NCI-H524 treated with DMSO at 0.1 percent for 48 hours (cell line): ENCODE measurements at regions not wholly inside any gene's neighbourhood (a gene's known extent, or its start where the extent isn't known, plus 50 kb on each side); places are given as distances from the start of the nearest gene placed in this dataset.
"Not testable (repeated sequence)": the region's sequence is repeated elsewhere in the genome, so short reads cannot be mapped to it uniquely, and the experiment has no call there.

Experiments
- DNase-seq: peaks from one replicate; lab custom pipeline; 2025; lab: John Stamatoyannopoulos, UW

DNA sequence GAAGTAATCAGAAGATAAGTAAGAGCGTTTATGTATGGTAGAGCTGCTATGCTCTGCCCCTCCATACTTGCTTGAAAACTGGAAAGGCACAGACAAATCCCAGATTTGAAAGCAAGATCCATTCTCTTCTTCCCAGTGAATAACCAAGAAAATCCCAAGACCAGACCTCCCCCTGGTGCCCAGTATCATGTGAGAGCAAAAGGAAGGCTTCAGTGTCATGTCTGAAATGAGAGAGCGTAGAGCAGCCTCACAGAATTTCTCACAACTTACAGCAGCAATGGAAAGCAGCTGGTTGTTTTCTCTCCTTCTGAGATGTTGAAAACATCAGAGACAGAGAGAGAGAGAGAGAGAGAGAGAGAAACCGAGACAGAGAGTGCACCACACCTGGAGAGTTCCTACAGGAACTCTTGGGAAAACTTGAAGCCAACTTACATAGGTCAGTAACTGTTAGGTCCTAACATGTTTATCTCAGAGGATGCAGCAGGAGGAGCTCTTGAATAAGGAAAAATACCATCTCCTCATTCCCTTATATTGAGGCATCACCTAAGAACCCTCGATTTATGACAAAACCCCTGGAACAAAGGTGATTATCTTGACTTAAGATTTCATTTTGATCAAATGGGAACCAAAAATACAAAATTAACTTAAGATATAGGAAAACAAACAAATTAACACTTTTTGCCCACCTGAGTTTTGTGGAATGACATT lies 273.3 kb downstream of the NSUN3 start:
- DNase-seq, result peak; percentile 26

DNA sequence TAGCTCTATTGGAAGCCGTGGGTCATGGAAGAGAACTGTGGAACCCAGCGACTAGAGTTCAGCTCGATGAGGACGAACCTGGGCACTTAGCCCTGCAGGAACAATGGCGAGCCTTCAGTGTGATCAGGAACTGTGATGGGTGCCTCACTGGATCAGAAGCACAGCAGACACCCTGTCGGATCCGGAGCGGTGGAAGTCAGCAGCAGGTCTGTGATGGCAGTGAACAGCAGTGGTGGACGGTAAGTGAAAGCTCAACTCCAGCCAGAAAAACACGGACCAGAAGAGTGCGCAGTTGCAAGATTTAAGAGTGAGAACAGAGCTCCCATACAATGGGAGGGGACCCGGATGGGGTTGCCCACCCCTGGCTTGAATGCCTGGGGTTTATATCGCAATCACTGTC lies 282.2 kb downstream of the NSUN3 start:
- DNase-seq, result no peak

DNA sequence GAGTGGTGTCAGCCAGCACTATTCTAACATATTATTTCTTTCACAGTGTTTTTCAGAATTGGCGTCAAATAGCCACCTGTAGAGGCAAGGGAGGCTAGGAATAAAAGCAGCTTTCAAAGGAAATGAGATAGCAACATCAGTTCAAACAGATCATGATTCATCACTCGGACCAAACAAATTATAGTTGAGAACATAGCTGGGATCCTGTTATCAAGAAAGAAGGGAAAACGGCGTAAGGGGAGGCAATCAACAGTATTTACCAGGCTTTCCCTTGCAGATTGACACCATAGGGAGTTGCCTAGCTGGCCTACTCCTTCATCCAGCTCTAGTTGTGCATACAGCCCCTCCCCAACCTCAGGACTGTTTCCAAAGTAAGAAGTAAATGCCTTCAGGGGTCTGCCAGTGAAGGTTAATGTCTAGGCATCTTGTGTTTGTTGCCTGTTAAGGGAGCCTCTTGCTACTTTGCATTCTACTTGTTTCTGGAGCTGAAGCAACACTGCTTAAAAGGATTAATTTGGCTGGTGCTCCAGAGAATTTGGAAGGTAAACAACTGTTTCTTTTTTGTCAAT lies 286.5 kb downstream of the NSUN3 start:
- DNase-seq, result no peak

DNA sequence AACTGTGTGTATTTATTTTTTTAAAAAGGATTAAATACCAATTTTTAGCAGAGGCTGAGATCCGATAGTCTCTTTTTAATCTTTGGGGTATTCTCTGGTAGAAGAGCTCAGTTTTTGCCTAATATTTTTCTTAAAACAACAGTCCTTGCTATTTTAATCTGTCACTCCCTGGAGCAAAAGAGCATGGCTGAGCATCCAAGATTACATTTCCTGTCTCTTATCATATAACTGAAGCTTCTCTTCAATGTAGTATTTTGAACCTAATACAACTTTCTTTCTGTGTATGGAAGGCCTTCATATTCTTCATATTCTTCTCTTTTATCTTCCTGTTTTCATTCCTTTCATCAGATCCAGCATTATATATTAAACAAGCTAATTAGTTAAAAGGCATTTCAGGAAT lies 293.7 kb downstream of the NSUN3 start:
- DNase-seq, result no peak

DNA sequence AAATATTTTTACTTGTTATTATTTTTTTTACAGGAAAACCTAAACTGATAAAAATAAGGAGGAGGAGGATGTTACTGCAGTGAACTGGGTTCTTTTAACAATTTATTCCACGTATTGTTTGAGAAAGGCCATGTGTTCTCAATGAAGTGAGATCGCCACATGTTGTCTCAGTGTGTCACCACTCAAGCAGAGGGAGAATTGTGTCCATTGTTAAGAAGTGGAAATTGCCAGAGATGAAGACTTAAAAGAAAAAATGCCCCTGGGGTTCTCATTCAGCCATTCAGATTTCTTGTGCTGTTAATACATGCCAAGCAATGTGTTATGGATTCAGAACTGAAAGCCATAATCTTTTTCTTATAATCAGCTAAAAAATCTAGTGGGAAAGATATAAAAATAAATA lies 297.1 kb downstream of the NSUN3 start:
- DNase-seq, result no peak

DNA sequence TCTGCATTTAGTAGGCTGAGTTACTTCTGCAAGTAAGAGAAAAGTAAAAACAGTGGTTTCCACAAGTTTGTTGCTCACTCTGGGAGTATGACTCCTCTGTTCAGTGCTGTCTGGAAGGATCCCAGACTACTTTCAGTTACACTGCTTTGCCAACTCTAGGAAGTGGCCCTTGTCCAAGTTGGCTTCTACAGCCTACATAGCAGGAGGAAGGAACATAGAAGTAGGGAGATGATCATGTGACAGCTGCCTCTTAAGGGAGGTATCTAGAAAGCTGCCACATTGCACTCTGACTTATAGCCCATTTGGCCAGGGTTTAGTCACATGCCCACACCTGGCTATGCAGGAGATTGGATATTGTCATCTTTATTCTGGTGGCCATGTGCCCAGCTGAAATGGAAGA lies 298.1 kb downstream of the NSUN3 start:
- DNase-seq, result no peak

DNA sequence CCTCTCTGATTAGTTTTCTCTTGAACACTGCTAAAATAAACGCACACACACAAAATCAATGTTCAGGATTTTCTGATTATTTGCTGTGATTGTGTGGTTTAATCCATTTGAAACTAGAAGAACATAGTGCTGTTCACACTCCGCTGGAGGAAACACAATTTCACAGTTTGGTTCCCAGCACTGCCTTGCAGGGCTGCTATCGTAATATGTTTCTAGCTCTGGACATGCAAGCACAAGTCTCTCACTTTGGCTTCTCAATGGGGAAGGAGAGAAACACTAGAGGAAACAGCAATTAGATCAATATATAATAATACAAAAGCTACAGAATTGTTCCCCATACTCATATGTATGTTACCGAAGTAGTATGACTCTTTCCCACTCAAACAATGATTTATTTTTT lies 299.5 kb downstream of the NSUN3 start:
- DNase-seq, result no peak

DNA sequence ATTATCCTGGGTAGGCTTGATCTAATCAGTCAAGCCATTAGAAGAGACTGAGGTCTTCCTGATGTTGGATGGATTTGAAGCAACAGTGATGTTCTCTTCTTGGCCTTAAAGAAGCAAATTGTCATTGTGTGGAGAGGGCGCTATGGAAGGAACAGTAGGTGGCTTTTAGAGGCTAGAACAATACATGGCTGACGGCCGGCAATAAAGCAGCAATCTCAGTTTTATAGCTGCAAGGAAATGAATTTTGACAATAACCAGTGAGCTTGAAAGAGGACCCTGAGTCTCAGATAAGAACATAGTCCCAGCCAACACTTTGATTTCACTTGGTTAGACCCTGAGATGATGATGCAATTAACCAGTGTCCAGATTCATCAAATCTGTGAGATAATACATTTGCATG lies 302.1 kb downstream of the NSUN3 start:
- DNase-seq, result no peak

DNA sequence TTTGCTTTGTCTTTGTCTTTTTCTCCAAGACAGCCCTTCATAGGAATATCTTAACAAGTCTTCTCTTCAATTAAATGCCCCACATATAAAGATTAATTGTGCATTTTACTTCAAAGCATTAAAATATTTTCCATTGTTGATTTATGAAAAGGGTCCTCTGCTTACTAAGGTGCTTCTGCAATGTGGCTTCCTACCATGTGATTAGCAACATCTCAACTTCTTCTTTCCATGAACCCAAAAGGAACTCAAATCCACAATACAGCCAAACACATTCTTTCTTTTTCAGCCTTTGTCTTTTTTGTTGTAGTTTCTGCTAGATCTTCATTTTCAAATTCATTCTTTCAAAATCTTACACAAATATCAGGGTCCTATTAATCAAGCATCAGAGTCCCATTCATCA lies 309.2 kb downstream of the NSUN3 start:
- DNase-seq, result no peak

DNA sequence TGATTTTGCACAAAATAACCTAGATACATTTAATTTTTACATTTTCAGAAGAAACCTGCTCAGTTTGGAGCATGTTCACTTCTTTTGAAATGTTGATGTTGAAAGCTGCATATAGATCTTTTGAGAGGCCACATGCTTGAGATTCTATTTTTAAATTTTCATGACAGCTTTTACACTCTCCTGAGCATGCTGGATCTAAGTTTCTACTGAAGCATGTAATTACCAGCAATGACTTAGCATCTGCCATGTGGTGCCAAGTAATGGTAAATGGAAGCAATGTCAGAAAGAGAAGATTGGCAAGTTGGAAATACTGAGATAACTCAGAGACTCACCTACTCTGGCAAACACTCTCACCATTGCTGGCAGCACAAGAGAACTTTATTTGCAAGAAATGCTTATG lies 310.6 kb downstream of the NSUN3 start:
- no peak for DNase-seq

DNA sequence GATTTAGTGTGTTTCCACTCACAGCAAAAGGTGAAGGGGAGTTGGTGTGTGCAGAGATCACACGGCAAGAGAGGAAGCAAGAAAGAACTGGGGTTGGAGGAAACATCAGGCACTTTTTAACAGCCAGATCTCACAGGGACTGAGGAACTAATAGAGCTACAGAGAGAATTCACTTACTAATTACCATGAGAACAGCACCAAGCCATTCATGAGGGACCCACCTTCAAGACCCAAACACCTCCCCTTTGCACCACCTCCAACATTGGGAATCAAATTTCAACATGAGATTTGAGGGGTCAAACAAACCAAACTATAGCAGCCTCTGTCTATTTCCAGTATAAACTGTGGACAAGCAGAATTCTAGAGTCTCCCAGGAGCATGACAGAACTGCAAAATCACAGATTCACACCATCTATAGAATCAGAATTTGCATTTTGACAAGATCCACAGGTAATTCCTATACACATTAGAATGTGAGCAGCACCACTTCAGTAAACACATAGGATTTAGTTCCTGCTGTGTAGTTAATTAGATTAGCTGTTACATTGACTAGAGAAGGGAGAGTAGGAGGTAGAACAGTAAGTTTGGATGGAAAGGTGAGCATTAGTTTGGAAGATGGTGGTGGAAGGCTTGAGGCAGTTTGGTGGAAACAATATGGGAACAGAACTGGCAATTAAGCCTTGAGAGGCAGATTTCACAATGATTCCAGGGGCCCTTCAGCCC lies 311.7 kb downstream of the NSUN3 start:
- DNase-seq, result no peak

DNA sequence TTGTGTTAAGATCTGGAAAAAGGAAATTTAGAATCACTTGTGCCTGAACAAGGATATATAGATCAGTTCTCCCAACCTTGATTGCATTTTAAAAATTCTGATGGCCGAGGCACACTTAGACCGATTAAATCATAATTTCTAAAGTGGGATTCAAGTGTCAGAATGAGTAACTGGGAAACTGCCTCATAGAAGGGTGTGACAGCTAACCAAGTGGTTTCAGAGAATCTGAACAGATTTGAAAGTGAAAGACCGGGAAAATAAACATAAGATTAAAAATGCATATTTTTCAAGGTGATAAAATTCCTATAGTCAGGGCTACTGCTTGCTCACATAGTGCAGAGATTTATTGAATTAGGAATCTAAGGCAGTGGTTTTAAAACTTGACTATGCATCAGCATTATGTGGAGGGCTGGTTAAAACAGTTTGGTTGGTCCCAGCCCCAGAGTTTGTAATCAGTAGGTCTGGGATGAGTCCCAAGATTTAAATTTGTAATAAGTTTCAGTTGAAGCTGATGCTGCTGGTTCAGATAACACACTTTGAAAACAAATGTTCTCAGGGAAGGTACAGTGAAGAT lies 314.3 kb downstream of the NSUN3 start:
- not testable (repeated sequence) for DNase-seq

DNA sequence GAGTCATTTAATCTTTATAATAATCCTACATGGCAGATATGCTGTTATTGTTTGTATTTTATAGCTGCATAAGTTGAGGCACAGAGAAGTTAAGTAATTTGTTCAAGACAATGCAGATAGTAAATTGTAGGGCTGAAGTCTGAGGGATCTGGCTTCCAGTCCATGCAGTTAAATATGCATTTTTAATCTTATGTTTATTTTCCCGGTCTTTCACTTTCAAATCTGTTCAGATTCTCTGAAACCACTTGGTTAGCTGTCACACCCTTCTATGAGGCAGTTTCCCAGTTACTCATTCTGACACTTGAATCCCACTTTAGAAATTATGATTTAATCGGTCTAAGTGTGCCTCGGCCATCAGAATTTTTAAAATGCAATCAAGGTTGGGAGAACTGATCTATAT lies 315.0 kb downstream of the NSUN3 start:
- not testable (repeated sequence) for DNase-seq

DNA sequence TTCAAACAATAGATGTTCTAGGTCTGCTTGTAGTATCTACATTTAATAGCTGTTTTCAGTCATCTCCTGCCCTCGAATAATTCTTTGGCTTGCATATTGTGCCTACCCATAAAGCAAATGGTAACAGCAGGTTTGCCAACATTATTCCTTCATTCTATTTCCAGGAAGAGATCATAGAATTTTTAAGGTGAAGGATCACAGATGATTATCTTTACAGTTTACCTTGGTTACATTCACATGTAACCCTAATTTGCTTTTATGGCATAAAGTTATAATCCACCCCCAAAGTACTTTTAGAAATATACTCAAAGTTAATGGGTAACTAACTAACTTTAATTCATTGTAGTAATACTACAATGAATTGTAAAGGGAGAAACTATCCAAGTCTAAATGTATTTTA lies 315.5 kb downstream of the NSUN3 start:
- no peak for DNase-seq

DNA sequence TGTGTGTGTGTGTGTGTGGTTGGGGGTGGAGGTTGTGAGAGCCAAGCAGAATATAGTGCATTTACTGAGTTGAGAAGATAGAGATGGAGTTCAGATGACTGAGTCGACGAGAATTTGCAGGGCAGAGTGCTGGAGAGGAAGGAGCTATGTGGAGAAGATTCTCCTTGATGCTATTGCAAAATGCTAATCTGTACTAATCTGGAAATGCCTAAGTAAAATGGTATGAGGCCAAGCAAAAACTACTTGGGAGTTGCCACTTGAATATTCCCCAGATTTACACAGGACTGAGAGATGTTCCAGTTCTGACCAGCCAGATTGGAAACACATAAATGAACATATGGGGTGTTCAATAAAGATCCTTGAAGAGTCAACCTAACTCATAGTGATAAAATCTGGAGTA lies 316.4 kb downstream of the NSUN3 start:
- DNase-seq, result no peak

DNA sequence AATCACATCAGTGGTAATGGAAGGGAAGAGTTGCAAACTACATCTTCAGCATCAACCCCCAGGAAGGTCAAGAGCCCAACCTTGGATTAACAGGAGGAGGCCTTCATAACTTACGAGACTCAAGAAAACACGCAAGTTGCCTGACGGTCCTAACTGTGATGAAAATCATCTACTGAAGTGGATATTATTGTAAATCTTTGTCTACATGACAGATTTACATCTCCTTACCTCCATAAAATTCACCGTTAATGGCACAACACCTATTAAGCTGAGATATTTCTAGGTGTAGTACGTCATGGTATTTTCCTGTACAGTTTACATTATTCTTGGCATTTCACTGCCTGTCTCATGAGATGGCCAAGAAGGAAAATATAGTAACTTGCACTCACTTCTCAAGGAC lies 332.0 kb downstream of the NSUN3 start:
- no peak for DNase-seq

DNA sequence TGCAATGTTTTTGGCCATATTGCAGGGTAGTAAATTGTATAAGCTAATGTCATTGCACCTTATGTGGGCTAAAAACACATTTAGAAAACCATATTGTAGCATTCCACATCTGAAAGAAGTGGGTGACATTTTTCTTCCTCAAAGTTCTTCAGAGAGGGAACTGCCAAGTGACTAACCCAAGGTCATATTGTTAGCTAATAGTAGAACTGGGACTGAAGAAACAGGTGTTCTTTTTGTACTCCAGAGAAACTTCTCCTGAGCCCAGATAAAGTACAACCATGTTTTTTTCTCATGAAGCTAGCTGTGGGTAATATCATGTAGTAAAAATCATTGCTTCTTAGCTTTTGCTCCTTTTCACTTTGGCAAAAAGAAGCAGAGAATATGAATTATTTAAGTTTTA lies 333.0 kb downstream of the NSUN3 start:
- DNase-seq, result no peak

DNA sequence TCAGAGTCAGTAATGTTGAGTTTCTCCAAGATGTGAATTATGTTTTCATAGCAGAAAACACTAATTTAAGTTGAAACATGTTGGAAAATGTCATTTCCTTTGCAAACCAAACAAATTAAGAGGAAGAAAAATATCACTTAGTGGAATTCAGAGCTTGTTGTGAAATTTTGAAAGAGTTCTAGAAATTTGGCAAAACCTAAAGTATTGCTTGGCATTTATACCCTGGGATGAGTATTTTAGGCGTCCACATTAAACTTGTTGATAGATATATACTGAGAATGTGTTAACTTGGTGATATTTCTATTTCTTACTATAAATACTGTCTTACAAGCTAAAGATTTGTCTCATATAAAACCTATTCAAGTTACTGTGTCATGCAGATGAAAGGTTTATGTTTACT lies 335.2 kb downstream of the NSUN3 start:
- no peak for DNase-seq

DNA sequence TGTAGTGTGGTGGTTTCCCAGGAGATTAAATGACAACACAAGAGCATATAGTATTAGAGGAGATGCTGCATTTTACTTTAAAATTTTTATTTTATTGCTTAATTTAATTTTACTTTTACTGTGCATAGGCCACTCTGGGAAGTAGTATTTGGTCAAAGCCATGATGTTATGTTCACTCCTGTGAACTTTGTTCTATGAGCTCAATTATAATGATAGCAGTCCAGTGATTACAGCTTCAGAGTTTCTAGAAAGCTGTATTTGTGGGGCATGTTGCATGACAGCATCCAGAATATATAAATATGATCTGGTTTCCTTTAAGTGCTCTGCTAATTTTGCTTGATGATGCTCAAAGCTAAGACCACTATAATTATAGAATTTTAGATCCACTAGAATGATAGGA lies 338.6 kb downstream of the NSUN3 start:
- DNase-seq, result no peak

DNA sequence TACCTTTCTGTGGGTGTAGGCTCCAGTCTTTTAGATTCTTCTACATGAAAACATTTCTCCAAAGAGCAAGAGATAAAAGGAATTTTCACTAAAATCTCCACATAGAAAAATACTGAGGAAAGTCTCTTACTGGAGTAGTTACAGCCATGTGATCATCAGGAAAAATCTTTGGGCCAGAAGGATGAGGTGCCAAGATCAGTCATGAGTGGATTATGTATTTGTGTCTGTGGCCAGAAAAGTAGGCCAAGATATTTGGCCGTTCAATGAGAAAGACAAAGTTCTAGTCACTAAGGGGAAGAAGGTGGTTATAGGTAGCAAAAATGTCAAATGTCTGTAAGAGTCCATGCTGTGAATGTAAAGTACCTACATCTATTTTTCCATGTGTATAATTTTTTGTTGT lies 339.3 kb downstream of the NSUN3 start:
- no peak for DNase-seq

DNA sequence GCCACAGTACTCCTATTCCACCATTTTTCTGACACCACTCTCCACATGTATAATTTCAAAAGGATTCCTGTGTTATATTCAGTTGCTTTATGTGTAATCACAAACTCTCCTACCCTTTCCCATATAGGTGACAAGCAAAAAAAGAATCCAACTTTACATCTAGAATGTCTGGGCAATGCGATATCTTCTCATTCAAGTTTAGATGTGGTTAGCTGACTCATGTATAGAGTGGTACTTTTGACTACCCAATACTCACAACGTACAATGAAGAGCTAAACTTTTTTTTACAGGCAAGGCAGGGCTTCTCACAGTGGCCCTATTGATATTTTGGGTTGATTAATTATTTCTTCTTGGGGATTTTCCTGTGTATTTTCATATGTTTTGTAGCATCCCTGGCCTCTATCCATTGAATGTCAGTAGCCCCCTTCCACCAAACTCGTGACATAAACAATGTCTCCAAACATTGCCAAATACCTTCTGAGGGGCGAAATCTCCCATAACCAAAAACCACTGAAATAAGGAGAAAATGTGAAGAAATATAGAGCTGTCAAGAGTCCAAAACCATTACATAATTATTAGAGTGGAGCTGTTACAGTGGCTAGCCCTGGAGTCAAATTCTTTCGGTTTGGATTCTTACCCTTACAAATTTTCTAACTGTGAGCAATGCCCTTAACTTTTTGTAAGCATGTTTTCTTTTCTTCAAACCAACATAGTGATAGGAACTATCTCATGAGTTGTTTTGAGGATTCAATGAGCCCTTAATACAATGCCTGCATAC lies 342.6 kb downstream of the NSUN3 start:
- DNase-seq, result no peak

DNA sequence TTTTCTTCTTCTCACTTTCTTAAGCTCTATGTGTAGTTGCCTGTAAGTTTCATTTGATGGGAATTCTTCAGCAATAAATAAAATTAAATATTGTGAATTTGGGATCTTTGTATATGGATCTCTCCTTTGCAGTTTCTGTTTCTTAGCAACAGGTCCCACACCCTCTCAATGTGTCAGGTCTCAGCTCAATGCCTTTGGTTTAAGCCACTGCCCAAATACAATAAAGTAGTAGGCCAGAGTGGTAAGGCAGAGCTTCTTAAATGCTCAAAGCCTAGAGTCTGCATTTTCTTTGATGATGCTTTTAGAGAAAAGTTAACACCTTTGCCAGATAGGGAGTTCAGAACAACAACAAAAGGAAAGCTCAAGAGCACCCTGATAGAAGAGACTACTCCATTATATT lies 343.7 kb downstream of the NSUN3 start:
- no peak for DNase-seq
